Activated CD8-positive, alpha-beta memory T cell treated with anti-CD3 and anti-CD28 coated beads for 4 hours (primary cell): ENCODE measurements at regions not wholly inside any gene's neighbourhood (a gene's known extent, or its start where the extent isn't known, plus 50 kb on each side); places are given as distances from the start of the nearest gene placed in this dataset.

Experiments
- DNase-seq, 2 donors: peaks; one replicate each; pipeline ENCODE4 v3.0.0-alpha.2; 2020; ENCODE audit warnings: low read depth in 2 of 2

DNA sequence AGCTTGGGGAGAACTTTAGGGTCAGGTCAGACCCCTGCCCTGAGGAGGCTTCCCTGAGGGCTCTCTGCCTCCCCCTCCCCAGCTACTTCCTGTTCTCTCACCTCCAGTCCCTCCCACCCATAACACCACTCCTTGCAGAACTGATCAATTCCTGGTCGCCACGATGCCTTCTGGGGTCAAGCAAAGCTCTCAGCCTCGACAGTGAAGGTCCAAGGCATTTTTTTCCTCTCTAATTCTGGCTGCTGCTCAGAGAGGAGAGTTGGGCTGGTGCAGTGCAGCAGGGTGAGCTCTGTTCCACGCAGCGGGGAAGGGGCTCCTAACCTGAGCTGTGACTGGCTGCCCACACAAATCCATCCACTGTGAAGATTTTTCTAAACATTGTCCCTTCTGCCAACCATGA is 628.4 kb downstream of the BRD1 start:
- DNase-seq = no peak

DNA sequence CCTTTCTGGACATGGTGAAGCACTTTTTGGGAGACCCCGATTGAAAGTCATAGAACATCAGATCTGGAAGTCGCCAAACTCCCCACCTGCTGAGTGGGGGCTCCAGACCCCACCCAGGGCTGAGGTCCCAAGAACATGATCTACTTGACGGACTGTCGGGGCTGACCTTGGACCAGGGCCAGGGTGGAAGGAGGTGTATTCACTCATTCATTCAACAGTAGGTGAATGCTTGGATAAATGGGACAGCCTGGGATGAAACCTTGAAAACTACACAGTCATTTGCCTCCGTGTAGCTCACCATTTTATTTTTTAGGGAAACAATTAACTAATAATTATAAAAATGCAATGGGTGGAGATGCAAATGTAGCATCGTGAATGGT is 629.0 kb downstream of the BRD1 start:
- no peak for DNase-seq

DNA sequence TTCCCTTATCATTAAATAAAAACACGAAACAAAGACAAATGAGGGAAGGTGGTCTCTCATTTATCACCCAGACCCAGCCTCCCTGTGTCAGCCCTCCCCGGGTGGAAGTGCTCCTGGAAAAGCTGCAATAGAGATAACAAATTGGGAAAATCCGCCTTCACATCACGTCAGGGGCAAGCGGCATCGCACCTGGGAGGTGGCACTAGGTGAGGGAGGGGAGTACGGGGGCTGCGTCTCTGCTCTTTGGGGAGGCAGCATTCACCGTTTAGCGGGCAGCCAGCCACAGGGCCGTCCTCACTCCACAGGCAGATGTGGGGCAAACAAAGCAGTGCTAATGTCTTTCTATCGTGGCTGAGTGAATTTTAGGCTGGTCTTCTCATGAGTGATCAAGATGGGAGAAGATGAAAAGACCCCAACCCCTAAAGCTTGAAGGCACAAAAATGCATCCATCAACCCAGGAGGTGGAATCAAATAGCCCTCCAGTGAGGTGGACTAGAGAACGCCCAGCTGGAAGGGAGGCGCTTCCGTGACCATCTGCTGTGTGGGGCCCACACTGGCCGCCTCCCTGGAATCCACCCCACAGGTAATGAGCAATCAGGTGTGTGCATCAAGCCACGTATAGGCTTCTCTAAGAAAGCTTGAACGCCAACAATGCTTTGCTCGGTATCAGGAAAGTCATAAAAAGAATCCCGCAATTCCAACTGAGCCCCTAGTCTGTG is 629.5 kb downstream of the BRD1 start:
- no peak for DNase-seq

DNA sequence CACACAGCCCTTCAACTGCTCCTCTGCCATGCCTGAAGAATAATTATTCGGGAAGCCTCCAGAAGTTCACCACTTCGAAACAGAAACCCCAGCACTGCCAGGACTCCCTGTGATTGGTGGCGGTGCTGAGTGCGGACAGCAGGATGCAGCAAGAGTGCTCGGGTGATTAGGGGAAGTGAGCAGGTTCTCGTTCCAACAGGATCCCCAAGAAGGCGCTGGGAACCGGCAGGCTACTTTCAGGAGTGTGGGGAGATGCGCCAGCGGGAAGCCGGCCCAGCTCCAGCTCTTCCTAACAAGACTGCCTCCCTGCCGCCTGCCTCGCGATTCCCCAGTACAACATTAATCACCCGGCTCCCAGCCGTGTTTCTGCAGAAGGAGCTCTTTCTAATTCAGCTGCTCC is 630.2 kb downstream of the BRD1 start:
- DNase-seq = no peak

DNA sequence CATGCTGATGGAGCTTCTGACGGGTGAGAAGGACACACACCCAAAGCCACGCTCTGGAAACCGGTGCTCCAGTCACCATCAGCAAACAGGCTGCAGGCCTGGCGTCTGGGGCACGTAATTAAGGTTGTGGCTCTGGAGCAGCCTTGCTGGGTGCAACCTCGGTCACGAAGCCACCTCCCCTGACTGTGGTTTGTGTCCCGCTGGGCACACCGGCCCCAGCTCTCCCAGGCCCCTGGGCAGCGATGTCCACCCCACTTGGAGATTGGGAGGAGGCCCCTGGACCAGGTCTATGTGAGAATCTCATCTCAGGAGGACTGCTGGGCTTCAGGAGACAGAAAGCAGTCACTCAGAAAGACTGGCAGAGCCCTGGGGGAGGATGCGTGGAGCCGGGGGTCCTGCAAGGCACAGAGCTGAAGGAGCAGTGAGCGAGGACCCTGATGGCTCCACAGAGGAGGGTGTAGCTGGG is 631.6 kb downstream of the BRD1 start:
- DNase-seq = no peak

DNA sequence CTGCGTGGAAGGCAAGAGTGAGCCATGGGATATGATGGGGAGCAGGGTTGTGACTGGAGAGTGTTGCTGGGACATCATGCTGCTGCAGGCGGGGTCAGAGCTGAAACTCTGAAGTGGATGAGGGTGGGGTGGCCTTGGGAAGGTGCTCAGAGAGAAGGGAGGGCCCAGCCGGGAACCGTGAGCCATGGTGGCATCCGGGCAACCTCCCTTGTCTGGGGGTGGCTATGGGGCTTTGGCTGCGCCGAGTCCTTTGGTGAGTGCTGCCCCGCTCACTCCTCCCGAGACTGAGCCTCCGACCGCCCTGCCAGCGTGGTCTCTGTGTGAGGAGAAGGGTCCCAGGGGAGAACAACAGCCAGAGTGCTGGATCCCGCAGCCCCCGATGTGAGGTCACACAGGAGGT is 632.0 kb downstream of the BRD1 start:
- DNase-seq = no peak

DNA sequence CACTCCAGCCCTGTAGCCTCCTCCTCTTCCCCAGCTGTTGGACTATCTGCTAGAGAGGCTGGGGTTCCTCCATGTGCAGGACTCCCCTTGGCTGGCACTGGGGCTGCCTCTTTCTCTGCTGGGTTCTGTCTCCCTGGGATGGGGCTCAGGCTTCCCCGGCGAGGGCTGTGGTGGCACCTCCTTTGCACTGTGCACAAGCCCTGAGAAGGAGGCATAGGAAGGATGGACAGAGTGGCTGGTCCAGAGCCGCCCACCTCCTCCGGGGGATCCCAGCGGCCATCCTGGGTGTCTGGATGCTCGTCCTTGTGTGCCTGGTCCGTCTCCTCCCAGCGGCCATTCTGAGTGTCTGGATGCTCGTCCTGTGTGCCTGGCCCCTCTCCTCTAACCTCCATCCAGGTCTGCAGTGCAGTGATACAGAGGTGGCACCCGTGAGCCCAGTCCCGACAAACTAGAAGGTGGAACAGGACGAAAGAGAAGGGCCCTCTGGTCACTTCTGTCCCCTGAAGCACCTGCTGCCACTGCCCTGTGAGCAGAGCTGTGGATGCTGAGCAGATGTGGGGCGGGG is 633.7 kb downstream of the BRD1 start:
- DNase-seq = no peak

DNA sequence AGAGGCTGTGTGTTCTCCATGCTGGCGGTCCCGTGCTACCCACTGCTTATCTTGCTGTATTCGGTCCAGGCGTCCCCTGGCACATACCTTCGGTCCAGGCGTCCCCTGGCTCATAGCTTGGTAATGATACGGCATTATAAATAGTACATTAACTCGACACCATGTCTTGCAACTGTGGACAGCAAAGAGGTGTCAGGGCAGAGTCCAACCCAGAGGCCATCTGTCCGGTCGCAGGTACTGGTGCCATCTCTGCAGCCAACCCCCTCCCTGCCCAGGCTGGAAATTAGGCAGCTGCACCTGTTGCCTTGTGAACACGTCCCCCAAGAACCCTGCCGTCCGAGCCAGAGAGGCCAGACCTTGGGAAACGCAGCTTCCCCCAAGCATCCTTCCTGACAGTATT is 634.3 kb downstream of the BRD1 start:
- DNase-seq = no peak

DNA sequence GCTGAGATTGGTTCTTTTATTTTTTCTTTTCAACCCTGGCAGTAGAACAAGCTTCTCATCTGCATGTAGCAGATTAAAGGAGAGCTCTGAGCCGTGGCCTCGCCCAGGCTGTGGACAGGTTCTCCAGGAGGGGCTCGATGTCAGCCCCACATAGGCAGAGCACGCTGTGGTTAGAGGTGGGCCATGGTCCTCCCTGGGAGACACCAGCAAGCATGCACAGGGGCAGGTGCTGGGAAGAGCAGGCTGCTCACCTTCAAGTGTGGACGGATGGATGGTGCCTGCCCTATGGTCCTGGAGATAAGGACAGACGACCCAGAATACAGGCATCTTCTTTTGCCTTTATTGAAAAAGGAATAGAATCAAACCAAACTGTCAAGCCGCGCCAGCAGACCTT is 634.8 kb downstream of the BRD1 start:
- no peak for DNase-seq

DNA sequence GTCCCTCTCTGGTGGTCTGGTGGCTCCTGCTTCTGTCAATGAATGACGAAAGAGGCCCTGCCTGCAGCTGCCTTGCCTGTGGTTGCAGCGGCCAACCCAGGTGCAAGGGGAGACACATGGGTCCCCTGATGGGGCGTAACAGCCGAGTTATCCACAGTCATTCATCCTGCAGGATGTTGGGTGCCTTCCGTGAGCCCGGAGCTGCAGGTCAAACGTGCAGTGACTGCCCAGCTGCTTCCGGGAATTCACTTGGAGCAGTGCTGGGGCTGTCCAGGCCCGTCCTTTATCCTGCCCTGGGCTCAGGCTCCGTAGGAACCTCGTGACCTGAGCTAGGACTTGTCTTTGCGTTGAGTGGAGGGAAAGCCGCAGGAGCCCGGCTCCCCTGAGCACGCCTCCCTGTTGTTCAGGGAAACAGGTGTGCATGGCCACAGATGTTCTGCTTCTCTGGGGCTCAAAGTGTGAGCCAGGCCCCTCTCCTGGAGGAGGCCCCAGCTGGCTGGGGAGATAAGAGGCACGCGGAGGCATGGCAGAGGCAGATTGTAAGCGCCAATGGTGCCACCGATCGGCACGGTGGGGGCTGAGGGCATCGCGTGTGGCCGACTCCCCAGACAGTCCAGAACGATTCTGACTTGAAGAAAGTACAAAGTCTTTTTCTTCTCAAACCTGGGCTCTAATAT is 635.4 kb downstream of the BRD1 start:
- no peak for DNase-seq

DNA sequence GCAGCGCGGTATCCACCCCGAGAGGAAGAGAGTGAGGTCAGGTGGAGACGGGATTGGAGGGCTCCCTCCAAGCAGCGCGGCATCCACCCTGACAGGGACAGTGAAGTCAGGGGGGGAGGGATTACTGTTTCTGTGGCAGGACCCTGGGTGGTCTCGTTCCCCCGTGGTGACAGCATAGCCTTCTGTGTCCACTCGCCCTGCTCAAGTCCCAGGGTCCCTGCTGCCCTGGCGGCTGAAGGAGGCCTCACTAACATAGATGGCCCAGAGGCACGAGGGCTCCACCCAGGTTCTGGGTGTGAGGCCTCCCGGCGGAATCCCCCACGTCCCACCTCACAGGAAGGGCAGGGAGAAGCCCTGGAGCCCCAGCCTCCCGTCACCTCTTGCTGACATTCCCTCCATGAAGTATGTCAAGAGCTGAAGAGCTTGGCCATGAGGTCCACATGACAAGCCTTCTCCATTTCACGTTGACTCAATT is 636.1 kb downstream of the BRD1 start:
- DNase-seq = no peak

DNA sequence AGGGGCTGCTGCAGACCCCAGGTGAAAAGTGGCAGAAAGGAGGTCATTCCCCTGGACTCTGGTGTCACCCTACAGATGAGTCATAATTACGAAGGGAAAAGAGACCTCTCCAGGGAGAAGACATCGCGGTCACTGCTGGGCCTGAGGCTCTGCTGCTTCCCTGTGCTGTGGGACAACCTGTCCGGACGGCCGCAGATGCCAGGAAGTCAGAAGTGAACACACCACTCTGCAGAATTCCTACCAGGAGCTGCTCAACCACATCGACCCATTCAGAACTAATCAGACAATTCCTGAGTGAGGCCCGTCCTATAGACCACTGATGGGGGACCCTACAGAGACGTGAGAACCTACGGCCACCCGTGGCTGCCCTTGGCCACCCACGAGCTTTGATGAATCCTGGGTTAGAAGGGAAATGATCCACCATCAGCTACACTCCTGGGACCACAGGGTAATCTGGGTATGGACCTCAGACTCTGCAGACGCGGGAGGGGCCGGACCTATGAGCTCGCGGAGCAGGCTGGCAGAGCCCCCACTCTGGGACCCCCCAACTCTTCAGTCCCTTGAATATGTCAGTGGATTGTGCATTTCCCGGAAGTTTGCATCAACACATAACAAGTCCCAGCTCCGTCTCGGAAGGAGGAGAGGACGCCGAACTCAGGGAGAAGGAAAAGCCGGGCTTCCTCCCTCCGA is 636.7 kb downstream of the BRD1 start:
- no peak for DNase-seq

DNA sequence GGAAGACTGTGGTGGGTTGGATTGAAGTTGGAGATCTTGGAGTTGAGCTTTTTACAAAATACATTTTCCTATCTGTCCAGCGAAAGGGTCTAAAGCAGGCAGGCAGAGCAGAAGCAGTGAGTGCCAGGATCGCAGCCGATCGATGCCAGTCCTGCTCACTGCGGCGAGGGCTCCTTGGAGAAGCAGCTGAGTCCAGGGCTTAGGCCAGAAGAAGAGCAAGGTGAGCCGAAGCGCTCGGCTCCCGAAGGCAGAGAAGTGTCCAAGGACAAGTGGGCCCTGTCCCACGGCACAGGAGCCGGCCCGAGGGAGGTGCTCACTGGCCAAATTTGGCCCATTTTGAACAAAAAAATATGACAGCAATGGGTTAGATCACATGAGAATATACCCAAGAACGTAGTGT is 637.8 kb downstream of the BRD1 start:
- DNase-seq = no peak

DNA sequence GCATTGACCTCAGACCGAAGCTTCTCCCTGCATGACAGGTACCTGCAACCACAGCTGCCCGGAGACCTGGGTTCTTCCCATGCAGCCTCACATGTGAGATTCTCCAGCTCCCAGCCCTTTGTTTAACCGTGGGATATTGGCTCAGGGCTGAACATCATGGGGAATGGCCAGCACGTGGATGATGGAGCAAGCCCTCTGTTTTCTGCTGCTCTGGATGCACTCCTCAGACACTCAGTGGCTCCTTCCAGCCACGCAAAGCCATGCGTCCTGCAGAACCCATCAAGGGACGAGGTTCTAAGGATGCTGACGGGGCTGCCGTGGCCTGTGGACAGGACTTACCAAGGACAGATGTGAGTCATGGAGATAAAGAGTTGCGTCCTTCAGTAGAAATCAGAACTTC is 639.1 kb downstream of the BRD1 start:
- DNase-seq = no peak

DNA sequence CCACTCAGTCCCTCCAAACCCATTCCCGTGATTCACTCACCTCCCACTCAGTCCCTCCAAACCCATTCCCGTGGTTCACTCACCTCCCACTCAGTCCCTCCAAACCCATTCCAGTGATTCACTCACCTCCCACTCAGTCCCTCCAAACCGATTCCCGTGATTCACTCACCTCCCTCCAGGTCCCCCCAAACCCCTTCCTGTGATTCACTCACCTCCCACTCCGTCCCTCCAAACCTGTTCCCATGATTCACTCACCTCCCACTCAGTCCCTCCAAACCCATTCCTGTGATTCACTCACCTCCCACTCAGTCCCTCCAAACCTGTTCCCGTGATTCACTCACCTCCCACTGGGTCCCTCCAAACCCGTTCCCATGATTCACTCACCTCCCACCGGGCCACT is 639.6 kb downstream of the BRD1 start:
- DNase-seq = no peak

DNA sequence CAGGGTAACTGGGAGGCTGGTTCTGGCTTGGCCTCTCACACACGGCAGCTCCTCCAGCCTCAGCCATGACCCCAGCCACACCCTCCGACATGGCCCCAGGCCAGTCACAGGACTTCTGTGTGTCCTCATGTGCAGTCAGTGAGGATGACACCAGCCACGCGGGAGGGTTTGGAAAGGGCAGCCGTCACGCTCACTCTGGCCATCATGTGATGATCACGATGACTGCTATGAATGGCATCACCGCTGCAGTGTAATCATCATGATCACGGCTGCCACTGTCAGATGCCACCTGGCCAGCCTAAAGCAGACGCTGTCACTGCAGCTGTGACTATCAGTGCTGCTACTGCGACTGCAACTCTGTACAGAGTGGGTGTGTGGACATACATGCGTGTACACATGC is 640.9 kb downstream of the BRD1 start:
- no peak for DNase-seq

DNA sequence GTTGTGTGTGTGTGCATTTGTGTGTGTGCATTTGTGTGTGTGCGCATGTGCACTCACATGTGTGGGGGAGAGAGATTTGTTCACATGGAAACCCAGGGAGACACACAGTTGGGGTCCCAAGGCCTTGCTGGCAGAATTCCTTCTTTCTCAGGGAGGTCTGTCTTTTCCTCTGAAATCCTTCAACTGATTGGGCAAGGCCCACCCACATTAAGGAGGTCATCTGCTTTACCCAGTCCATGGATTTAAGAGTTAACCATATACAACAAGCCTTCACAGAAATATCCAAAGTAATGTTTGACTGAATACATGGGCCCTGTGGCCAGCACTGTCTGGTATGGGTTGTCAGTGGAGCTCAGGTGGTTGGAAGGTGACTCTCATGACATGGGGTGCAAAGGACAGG is 641.4 kb downstream of the BRD1 start:
- no peak for DNase-seq

DNA sequence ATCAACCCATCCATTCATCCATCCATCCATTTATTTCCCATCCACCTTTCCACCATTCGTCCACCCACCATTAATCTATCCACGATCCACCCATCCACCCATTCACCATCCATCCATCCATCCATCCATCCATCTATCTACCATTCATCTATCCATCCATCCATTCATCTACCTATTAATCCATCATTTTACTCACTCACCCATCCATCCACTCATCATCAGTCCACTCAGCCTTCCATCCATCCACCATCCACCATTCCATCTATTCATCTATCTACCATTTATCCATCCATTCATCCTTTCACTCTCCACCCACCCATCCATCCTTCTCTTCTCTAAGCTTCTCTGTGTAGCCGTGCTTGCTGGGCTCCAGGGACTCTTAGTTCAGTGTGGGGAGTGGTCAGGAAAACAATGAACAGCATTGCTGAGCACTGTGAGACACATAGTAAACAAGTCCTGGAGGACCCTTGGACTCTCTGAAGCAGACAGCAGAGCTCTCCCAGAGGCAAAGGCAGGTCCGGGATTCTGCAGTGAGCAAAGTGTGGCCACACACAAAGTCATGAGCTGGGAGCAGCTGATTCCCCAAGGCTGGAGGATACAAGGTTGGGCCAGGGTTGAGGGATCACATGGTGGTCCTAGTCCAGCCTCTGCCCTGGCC is 642.2 kb downstream of the BRD1 start:
- DNase-seq = no peak

DNA sequence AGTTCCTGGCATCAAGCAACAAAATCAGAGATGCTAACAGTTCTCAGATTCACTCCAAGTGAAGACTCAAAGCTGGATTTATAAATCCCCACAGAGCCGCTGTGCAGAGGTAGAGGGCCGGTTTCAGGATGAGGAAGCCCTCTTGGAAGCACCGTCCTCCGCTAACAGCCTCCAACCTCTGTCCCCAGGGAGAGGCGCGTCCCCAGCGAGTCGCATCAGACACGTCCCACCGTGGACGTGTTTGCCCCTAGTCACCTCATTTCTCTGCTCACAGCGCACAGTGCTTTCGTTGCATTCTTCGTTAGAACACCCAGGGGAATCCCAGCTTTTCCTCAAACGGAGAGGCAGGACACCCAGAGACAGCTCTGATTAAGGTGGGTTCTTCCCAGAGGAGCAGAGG is 642.9 kb downstream of the BRD1 start:
- DNase-seq = no peak

DNA sequence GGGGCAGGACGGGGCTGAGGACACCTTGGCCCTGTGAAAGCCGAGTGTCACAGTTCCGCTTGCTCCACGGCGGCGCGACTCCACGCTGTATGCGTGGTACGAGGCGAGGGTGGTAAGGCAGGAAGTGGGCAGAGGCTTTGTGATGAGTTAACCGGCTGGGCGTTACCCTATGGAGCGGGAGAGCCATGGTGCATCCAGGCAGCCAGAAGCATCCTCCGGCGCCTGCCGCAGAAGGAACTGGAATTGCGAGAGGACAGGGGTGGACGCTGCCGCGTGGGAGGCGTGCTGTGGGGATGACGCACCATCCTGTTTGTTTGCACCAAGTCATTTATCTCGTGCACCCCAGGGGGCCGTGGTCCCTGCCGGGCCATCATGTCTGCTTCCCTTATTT is 643.9 kb downstream of the BRD1 start:
- no peak for DNase-seq

DNA sequence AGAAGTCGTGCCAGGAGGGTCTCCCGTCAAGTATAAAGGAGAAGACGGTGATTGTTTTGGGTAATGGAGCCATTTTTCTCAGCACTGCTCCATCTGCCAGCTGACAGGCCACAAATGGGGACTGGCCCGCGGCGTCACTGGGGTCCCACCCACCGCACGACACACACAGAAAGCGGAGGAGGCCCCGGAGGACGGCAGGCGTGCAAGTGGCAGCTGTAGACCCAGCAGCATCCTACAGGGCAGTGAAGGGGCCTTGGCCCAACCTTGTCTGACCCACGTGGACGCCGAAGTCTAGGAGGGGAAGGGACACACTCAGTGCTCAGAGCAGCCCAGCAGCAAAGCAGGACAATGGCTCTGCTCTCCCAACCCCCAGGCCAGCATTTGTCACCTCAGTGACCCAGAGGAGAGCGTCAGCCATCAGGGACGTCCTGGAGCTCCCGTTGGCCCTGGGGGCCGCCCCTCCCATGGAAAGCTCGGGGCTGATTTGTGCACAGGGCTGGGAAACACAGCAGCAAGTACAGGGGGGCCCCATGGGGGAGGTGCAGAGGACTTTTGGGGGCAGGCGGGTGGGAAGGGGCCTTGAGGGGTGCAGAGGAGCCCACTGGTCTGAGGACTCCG is 644.4 kb downstream of the BRD1 start:
- no peak for DNase-seq

DNA sequence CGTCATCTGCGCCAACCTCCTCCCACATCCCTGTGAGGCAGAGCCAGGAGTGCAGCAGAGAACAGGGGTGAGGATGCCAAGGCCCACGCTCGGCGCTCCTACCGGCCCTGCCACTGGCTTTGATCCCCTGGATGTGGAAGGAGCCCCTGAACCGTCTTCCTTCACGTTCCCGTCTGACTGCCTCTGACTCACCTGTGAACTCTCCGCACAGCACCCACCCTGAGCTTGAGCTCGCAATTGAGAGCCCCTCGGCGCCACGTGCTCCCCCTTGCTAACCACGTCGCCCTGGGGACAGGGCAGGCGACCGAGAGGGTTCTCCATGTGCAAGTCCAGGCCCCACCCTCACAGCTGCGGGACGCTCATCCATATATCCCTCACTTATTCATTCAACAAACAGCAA is 645.3 kb downstream of the BRD1 start:
- DNase-seq = no peak
